ENCODE measurements at regions not wholly inside any gene's neighbourhood (a gene's known extent, or its start where the extent isn't known, plus 50 kb on each side); places are given as distances from the start of the nearest gene placed in this dataset.
A peak's percentile ranks its signal among the peaks of the same experiment; 100 is the strongest.
"Not testable (repeated sequence)": the region's sequence is repeated elsewhere in the genome, so short reads cannot be mapped to it uniquely, and the experiment has no call there.

DNA sequence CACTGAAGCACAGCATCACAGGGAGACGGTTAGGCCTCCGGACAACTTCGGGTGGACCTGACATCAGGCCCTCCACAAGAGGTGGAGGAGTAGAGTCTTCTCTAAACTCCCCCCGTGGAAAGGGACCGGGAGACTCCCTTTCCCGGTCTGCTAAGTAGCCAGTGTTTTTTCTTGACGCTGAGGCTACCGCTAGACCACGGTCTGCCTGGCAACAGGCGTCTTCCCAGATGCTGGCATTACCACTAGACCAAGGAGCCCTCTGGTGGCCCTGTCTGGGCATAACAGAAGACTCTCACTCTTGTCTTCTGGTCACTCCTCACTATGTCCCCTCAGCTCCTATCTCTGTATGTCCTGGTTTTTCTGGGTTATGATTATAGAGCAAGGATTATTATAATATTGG lies 401.5 kb upstream of the MAGEC2 start:
- H3K9me3 ChIP-seq; H3K27me3 ChIP-seq; H3K36me3 ChIP-seq; H3K27ac ChIP-seq; intact Hi-C loops (cut with DNase I); H3K4me1 ChIP-seq; H3K4me3 ChIP-seq (replicated peaks in 1 of 3): not testable (repeated sequence)
- TF ChIP-seq, protein P1, sequence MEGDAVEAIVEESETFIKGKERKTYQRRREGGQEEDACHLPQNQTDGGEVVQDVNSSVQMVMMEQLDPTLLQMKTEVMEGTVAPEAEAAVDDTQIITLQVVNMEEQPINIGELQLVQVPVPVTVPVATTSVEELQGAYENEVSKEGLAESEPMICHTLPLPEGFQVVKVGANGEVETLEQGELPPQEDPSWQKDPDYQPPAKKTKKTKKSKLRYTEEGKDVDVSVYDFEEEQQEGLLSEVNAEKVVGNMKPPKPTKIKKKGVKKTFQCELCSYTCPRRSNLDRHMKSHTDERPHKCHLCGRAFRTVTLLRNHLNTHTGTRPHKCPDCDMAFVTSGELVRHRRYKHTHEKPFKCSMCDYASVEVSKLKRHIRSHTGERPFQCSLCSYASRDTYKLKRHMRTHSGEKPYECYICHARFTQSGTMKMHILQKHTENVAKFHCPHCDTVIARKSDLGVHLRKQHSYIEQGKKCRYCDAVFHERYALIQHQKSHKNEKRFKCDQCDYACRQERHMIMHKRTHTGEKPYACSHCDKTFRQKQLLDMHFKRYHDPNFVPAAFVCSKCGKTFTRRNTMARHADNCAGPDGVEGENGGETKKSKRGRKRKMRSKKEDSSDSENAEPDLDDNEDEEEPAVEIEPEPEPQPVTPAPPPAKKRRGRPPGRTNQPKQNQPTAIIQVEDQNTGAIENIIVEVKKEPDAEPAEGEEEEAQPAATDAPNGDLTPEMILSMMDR (IDR thresholded peaks at IDR 0.05) = peak in 1 of 6 experiments; percentile 13
- peak; percentile 4 to 31 for DNase-seq
- WGBS, 2 donors = 80 to 84% methylated on average over 4 to 10 of the region's 10 CpGs

DNA sequence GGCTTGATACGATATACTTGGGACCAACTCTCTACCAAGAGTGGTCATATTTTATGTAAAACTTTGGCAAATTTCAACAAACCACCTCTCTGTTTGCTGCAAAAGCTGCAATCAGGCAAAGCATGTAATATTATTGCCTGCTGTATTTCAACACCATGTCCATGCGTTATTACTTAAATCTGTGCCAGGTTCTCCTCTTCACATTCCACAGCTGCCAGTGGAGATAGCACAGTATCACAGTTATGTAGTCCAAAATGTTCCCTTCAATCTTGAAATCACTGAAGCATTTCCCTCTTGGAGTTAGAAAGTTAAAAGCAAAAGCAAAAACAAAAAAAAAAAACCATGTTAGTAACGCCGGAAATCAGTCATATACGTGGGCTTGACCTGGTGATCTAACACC lies 396.7 kb upstream of the MAGEC2 start:
- intact Hi-C loops (cut with DNase I) = no loop called here
- H3K4me3 ChIP-seq (replicated peaks in 1 of 3) = no peak overlapping the region
- H3K9me3 ChIP-seq = no peaks in the 10 kb centered on the region
- no peak overlapping the region for H3K27ac ChIP-seq
- no peaks in the 10 kb centered on the region for H3K27me3 ChIP-seq
- no peaks in the 10 kb centered on the region for H3K4me1 ChIP-seq
- TF ChIP-seq, protein P1 (IDR thresholded peaks at IDR 0.05) = no peak
- TF ChIP-seq POLR2A (IDR thresholded peaks at IDR 0.05) = no peak
- no peak for DNase-seq
- 36 to 39% methylated on average over 5 of the region's 5 CpGs for WGBS, 2 donors
- no peaks in the 10 kb centered on the region for H3K36me3 ChIP-seq

DNA sequence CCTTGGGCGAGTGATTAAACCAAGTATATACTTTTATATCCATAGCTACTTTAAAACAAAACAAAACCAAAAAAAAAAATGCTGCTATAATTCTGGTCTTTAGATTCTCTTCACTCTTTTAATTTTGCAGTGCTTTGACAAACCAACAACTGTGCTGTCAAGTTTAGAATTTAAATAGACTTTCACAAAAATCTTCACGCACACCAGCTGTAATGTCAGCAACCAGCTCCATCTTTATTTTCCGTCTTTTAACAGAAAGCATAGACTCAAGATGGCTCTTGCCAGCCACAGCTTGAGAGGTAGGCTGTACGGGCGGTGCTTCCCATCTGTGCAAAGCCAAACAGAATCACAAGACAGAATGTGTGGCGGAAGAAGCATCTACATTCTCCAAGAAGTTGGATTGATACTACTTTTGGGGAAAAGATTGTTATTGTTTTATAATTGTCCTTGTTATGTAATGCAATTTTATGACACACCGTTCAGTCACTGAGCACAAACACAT lies 388.3 kb upstream of the MAGEC2 start:
- DNase-seq = no peak
- no peak for TF ChIP-seq POLR2A (IDR thresholded peaks at IDR 0.05)
- TF ChIP-seq, protein P1 (IDR thresholded peaks at IDR 0.05) = no peak
- H3K4me1 ChIP-seq = no peaks in the 10 kb centered on the region
- H3K27ac ChIP-seq = no peak overlapping the region
- H3K36me3 ChIP-seq = no peaks in the 10 kb centered on the region
- H3K9me3 ChIP-seq = no peaks in the 10 kb centered on the region
- intact Hi-C loops (cut with DNase I) = no loop called here
- H3K27me3 ChIP-seq = no peaks in the 10 kb centered on the region
- H3K4me3 ChIP-seq (replicated peaks in 1 of 3) = no peak overlapping the region
- 97% methylated on average over 7 of the region's 7 CpGs for WGBS, 2 donors

DNA sequence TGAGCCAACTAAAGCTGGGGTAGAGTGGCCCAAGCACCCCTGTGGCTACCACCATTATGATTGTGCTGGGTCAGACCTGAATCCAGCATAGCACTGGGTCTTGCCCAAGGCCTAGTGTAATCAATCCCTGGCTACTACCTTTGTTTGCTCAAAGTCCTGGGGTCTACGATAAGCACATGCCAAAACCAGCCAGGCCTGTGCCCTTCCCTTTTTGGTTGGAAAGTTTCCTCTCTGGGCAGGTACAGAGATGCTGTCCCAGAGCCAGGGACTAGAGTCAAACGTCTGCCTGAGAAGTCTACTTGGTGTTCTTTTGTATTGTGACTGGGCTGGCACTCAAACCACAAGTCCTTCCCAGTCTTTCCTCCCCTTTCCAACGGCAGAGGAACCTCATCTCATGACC lies 371.5 kb upstream of the MAGEC2 start:
- Histone ChIP-seq H3K27ac (no peak overlapping the region), H3K4me1 (no peaks in the 10 kb centered on the region), H3K36me3 (no peaks in the 10 kb centered on the region), H3K4me3 (replicated peaks in 1 of 3) (no peak overlapping the region), H3K27me3 (no peaks in the 10 kb centered on the region), H3K9me3 (no peaks in the 10 kb centered on the region)
- no peak for DNase-seq
- no peak for TF ChIP-seq POLR2A (IDR thresholded peaks at IDR 0.05)
- TF ChIP-seq, protein P1 (IDR thresholded peaks at IDR 0.05) = no peak
- intact Hi-C loops (cut with DNase I) = no loop called here
- 100% methylated on average over 1 of the region's 3 CpGs; no CpG with 5 or more reads in 1 of the 2 donors for WGBS, 2 donors

DNA sequence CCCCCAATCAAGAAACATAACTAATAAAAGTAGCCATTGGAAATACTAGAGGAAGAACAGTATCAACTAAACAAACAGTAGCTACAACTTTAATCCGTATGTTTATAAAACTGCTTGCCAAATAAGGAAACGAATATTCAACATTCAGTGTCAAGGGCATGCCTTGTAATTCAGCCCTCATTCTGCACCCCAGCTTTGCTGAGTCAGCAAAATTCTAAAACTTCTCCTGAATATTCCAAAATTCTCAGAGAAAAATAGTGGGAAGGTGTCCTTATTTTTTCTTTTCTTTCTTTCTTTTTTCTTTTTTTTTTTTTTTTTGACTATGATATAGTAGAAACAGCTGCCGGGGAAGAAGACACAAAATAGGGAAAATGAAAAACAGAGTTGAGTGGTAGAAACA lies 344.8 kb upstream of the MAGEC2 start:
- H3K4me3 ChIP-seq (replicated peaks in 1 of 3) = no peak overlapping the region
- TF ChIP-seq POLR2A (IDR thresholded peaks at IDR 0.05) = no peak
- TF ChIP-seq, protein P1 (IDR thresholded peaks at IDR 0.05) = no peak
- no peak overlapping the region for H3K27ac ChIP-seq
- no peaks in the 10 kb centered on the region for H3K27me3 ChIP-seq
- H3K36me3 ChIP-seq = no peaks in the 10 kb centered on the region
- H3K9me3 ChIP-seq = no peaks in the 10 kb centered on the region
- 43 to 54% methylated on average over 3 of the region's 3 CpGs for WGBS, 2 donors
- no peak for DNase-seq
- H3K4me1 ChIP-seq = no peaks in the 10 kb centered on the region
- intact Hi-C loops (cut with DNase I) = no loop called here

Measured in thyroid gland (tissue), 4 donors.